Colonic mucosa (tissue), 4 donors: ENCODE measurements at regions not wholly inside any gene's neighbourhood (a gene's known extent, or its start where the extent isn't known, plus 50 kb on each side); places are given as distances from the start of the nearest gene placed in this dataset.

ENCODE experiments used
- DNase-seq: peaks from one replicate; pipeline ENCODE4 v3.0.0-alpha.2; 2020
- H3K27ac ChIP-seq: fragments of 200-600 bp; one replicate; pipeline ENCODE4 v1.8.0; 2021
- H3K27me3 ChIP-seq: fragments of 200-600 bp; one replicate; pipeline ENCODE4 v1.8.0; 2021
- H3K36me3 ChIP-seq: fragments of 200-600 bp; one replicate; pipeline ENCODE4 v1.8.0; 2021
- H3K4me1 ChIP-seq: fragments of 200-600 bp; one replicate; pipeline ENCODE4 v1.8.0; 2021; ENCODE audit warnings: mild to moderate bottlenecking
- H3K4me3 ChIP-seq: fragments of 200-600 bp; one replicate; pipeline ENCODE4 v1.8.0; 2021
- H3K9ac ChIP-seq, 2 donors: one replicate each; pipeline ENCODE4 v1.7.0; 2013; ENCODE audit warnings: control low read depth in 2 of 2, low read depth in 2 of 2, low read length in 2 of 2
- H3K9me3 ChIP-seq: fragments of 200-600 bp; one replicate; pipeline ENCODE4 v1.8.0; 2021
- intact Hi-C: fragments of 100-400 bp; cut with DNase I; formaldehyde crosslinking; loops from one replicate; pipeline ENCODE4 v1.14.1; 2022
- TF ChIP-seq, protein P1 (sequence below): fragments of 200-600 bp; IDR thresholded peaks from one replicate; pipeline ENCODE4 v1.8.0; 2022; ENCODE audit warnings: antibody characterized with exemption, mild to moderate bottlenecking
- donor health status: healthy.
- donor health status: DM: no; HTN: no; CAD: no.
- donor health status: DM: no; HTN: no; CAD: no.

DNA sequence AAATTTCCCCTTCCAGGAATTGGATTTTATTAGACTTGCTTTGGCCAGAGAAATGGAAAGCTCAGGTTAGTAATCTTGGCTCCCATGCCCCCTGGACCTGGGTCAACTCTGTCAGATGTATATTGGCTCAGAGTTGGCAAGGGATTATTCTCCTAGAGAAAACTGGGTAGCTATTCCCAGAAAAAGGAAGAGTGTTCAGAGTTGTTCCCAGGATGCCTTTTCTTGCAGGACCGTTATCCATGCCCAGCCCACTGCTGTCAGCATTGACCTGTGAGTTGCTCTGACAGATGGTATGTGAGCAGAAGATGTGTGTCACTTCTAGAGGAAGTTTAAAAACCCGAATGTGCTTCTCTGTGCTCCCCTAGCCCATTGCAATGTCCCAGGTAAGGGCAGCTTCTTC is 509.9 kb upstream of the ZFP42 start:
- DNase-seq = no peak
- intact Hi-C loops = no loop called here
- no peak overlapping the region for H3K9ac ChIP-seq
- H3K36me3 ChIP-seq = no peaks in the 10 kb centered on the region
- H3K27ac ChIP-seq = no peak overlapping the region
- no peaks in the 10 kb centered on the region for H3K9me3 ChIP-seq
- no peaks in the 10 kb centered on the region for H3K27me3 ChIP-seq
- TF ChIP-seq, protein P1, sequence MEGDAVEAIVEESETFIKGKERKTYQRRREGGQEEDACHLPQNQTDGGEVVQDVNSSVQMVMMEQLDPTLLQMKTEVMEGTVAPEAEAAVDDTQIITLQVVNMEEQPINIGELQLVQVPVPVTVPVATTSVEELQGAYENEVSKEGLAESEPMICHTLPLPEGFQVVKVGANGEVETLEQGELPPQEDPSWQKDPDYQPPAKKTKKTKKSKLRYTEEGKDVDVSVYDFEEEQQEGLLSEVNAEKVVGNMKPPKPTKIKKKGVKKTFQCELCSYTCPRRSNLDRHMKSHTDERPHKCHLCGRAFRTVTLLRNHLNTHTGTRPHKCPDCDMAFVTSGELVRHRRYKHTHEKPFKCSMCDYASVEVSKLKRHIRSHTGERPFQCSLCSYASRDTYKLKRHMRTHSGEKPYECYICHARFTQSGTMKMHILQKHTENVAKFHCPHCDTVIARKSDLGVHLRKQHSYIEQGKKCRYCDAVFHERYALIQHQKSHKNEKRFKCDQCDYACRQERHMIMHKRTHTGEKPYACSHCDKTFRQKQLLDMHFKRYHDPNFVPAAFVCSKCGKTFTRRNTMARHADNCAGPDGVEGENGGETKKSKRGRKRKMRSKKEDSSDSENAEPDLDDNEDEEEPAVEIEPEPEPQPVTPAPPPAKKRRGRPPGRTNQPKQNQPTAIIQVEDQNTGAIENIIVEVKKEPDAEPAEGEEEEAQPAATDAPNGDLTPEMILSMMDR = no peak
- H3K4me3 ChIP-seq = no peak overlapping the region
- no peaks in the 10 kb centered on the region for H3K4me1 ChIP-seq

DNA sequence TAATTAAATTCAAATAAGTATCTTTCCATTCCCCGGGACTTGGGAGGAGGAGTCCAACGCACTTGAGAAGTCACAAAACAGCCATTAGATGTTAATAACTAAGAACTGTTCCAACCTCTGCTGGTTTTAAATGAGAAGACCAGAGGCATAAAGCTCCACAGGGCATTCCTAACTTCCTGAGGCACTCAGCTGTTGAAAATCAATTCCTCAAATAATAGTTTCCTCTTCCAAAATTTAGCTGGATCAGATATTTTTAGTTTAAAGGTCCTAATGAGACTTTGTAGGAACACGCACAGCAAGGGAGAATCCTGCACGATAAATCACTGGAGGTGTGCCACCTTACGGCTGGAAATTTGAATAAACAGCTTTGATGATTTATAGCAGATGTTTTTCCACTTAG is 504.3 kb upstream of the ZFP42 start:
- Histone ChIP-seq H3K4me3 (no peak overlapping the region), H3K9ac (no peak overlapping the region), H3K36me3 (no peaks in the 10 kb centered on the region), H3K4me1 (no peaks in the 10 kb centered on the region), H3K27ac (no peak overlapping the region), H3K9me3 (no peaks in the 10 kb centered on the region), H3K27me3 (no peaks in the 10 kb centered on the region)
- intact Hi-C loops = no loop called here
- no peak for DNase-seq
- TF ChIP-seq, protein P1 = no peak

DNA sequence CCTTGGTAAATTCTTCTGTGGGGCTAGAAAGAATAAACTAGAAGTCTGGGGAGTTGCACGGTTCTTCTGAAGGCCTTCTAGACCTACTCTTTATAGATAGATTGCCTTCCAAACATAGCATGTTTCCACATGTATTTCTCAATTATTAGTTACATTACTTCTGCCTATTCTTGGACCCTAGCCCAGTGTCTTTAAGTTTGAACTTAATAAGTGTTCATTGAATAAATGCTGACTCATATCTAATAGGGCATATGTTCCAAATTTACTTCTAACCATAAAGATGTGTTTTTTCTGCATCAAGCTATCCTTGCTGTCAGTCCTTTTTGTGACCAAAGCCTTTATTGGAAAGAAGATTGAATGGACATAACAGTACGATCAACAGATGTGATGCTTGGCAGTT is 503.6 kb upstream of the ZFP42 start:
- H3K27ac ChIP-seq = no peak overlapping the region
- TF ChIP-seq, protein P1 = no peak
- no peaks in the 10 kb centered on the region for H3K27me3 ChIP-seq
- no peaks in the 10 kb centered on the region for H3K36me3 ChIP-seq
- no peak overlapping the region for H3K9ac ChIP-seq
- no peaks in the 10 kb centered on the region for H3K4me1 ChIP-seq
- no peaks in the 10 kb centered on the region for H3K9me3 ChIP-seq
- DNase-seq = no peak
- intact Hi-C loops = no loop called here
- no peak overlapping the region for H3K4me3 ChIP-seq

DNA sequence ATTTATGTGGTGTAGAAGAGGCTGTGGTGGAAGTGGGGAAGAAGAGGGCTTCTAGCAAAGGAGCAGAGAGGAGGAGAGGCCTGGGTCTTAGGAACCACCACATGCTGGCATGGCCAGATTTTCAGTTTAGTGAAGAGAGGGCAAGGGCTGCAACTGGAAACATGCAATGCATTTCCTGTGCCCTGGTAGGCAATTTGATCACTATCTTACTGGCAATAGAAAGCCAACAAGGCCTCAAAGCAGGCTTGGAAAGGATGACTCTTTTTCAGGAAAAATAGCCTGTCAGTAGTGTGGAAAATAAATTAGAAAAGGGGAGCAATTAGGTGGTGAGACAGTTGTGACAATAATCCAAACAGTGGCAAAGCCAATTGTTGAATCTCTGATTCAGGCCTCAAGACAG is 501.9 kb upstream of the ZFP42 start:
- Histone ChIP-seq H3K4me3 (no peak overlapping the region), H3K9ac (no peak overlapping the region), H3K4me1 (no peaks in the 10 kb centered on the region), H3K27ac (no peak overlapping the region), H3K36me3 (no peaks in the 10 kb centered on the region), H3K27me3 (no peaks in the 10 kb centered on the region), H3K9me3 (no peaks in the 10 kb centered on the region)
- TF ChIP-seq, protein P1 = no peak
- intact Hi-C loops = no loop called here
- no peak for DNase-seq

DNA sequence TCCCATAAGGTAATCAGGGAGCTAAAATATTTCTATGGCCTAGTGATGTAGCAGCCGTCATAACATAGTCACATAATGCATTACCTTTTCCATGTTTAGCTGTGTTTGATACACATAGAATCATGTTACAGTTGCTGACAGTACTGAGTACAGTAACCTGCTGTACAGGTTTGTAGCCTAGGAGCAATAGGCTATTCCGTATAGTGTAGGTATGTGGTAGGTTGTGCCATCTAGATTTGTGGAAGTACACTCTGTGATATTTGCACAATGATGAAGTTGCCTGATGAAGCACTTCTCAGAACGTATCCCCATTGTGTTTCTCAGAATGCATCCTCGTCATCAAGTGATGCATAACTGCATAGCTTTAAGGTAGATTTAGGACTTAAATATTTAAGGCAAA is 495.6 kb upstream of the ZFP42 start:
- Histone ChIP-seq H3K4me3 (no peak overlapping the region), H3K36me3 (no peaks in the 10 kb centered on the region), H3K27ac (no peak overlapping the region), H3K9ac (no peak overlapping the region), H3K9me3 (no peaks in the 10 kb centered on the region), H3K27me3 (no peaks in the 10 kb centered on the region), H3K4me1 (no peaks in the 10 kb centered on the region)
- TF ChIP-seq, protein P1 = no peak
- intact Hi-C loops = no loop called here
- DNase-seq = no peak

DNA sequence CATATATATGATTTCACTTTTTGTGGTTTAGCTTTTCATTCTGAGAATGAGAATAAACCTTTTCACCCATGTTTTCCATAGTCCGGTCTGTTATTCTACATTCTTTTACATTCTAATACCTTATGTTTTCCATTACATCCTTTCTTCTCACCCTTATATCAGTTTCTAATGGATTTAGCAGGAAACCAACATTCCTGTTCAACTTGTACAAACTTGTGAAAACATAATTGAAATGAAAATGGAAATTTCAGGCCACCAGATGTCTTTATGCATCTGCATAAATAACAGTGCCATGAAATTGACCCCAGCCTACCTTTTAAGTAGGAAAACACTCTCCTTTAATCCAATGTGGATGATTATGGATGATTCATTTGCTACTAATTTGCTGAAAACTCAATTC is 494.8 kb upstream of the ZFP42 start:
- H3K36me3 ChIP-seq = no peaks in the 10 kb centered on the region
- DNase-seq = no peak
- no peak overlapping the region for H3K4me3 ChIP-seq
- no peak overlapping the region for H3K27ac ChIP-seq
- H3K9ac ChIP-seq = no peak overlapping the region
- intact Hi-C loops = no loop called here
- TF ChIP-seq, protein P1 = no peak
- no peaks in the 10 kb centered on the region for H3K4me1 ChIP-seq
- H3K9me3 ChIP-seq = no peaks in the 10 kb centered on the region
- H3K27me3 ChIP-seq = no peaks in the 10 kb centered on the region
